MCF 10A (cell line): ENCODE measurements at regions not wholly inside any gene's neighbourhood (a gene's known extent, or its start where the extent isn't known, plus 50 kb on each side); places are given as distances from the start of the nearest gene placed in this dataset.

ENCODE experiments used
- BruUV-seq: library from RNA; stranded (reverse); fragments of 400-500 nt; replicated peaks from 2 replicates; lab custom pipeline; 2021; lab: Mats Ljungman, UMichigan
- CTCF ChIA-PET: fragments of 300-600 bp; sonication (Branson Sonifier 250); formaldehyde crosslinking; extraction: SDS; loops from one replicate; lab custom pipeline; 2021; ENCODE audit warnings: antibody characterized with exemption, inconsistent platforms; lab: Yijun Ruan, JAX
- POLR2A ChIA-PET: fragments of 300-600, 350-650 bp; sonication (Branson Sonifier 250); formaldehyde crosslinking; extraction: SDS; loops from one replicate; lab custom pipeline; 2020; ENCODE audit warnings: antibody characterized with exemption, inconsistent platforms; lab: Yijun Ruan, JAX
- DNase-seq: peaks from one replicate; pipeline ENCODE4 v3.0.0-alpha.2; 2018; ENCODE audit not compliant: unreplicated experiment
- H3K27ac Mint-ChIP-seq: one replicate; pipeline ENCODE4 v1.8.0; 2022; ENCODE audit warnings: mild to moderate bottlenecking, low read depth, mixed read lengths; ENCODE audit not compliant: unreplicated experiment
- H3K27me3 Mint-ChIP-seq: one replicate; pipeline ENCODE4 v1.8.0; 2022; ENCODE audit warnings: mixed read lengths; ENCODE audit not compliant: insufficient read depth, unreplicated experiment
- H3K36me3 Mint-ChIP-seq: one replicate; pipeline ENCODE4 v1.8.0; 2022; ENCODE audit warnings: mild to moderate bottlenecking, moderate library complexity, mixed read lengths; ENCODE audit not compliant: insufficient read depth, unreplicated experiment
- H3K4me1 Mint-ChIP-seq: one replicate; pipeline ENCODE4 v1.8.0; 2022; ENCODE audit warnings: mixed read lengths; ENCODE audit not compliant: insufficient read depth, unreplicated experiment
- H3K4me3 Mint-ChIP-seq: one replicate; pipeline ENCODE4 v1.8.0; 2022; ENCODE audit warnings: mild to moderate bottlenecking, moderate library complexity, mixed read lengths; ENCODE audit not compliant: unreplicated experiment
- H3K9me3 Mint-ChIP-seq: one replicate; pipeline ENCODE4 v1.8.0; 2022; ENCODE audit warnings: mixed read lengths; ENCODE audit not compliant: unreplicated experiment
- intact Hi-C: fragments of 100-400 bp; cut with micrococcal nuclease; formaldehyde crosslinking; loops from 2 replicates; pipeline ENCODE4 v1.14.1; 2022
- TF ChIP-seq, protein P1 (sequence below): fragments of 200-600 bp; IDR thresholded peaks from one replicate; pipeline ENCODE4 v1.8.0; 2022; ENCODE audit warnings: antibody characterized with exemption, mild to moderate bottlenecking; ENCODE audit not compliant: unreplicated experiment

DNA sequence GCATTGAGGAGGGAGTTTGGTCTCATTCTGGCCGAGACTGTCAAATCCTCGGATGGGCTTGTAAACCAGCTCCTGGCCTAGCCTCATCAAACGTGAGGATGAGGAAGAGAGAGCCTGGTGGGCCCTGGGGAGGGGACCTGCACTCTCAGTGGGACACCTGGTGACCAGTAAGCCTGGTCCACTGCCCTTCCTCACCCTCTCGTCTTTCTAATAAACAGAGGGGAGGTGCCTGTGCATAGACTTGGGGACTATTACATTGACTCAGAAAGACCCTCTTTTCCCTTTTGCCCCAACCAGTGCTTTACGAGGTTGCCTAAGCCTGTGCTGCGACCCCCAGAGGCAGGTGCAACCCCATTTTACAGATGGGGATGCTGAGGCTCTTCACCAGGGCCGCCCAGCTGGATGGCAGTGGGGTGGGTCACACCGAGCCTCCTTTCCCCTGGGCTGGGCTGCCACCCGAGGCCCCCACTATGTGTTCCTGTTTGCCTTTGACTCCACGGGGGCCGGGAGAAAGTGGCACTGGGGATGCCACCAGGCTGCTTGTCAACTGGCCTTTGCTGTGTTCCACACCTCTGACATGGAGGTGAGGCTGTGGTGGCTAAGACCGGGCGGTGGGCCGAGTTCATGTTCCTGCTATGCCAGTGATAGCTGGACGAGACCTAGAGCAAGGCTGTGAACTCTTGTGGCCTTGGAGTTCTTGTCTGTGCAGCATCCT lies 85.9 kb downstream of the GLI2 start:
- Mint-ChIP-seq H3K9me3 (no peaks in the 10 kb centered on the region), H3K36me3 (no peaks in the 10 kb centered on the region), H3K4me1 (peaks cover 6% of the 10 kb centered on the region), H3K27ac (no peak overlapping the region), H3K4me3 (no peak overlapping the region), H3K27me3 (peaks cover under 1% of the 10 kb centered on the region)
- no peak for DNase-seq
- TF ChIP-seq, protein P1, sequence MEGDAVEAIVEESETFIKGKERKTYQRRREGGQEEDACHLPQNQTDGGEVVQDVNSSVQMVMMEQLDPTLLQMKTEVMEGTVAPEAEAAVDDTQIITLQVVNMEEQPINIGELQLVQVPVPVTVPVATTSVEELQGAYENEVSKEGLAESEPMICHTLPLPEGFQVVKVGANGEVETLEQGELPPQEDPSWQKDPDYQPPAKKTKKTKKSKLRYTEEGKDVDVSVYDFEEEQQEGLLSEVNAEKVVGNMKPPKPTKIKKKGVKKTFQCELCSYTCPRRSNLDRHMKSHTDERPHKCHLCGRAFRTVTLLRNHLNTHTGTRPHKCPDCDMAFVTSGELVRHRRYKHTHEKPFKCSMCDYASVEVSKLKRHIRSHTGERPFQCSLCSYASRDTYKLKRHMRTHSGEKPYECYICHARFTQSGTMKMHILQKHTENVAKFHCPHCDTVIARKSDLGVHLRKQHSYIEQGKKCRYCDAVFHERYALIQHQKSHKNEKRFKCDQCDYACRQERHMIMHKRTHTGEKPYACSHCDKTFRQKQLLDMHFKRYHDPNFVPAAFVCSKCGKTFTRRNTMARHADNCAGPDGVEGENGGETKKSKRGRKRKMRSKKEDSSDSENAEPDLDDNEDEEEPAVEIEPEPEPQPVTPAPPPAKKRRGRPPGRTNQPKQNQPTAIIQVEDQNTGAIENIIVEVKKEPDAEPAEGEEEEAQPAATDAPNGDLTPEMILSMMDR = no peak
- CTCF ChIA-PET = no interaction called here
- POLR2A ChIA-PET = interaction anchor here (0.6 kb wide), 1 partner anchor 838 kb away, joined by 3 read pairs; no protein-coding TSS in a partner anchor
- intact Hi-C loops = no loop called here
- BruUV-seq = no TSS peak

DNA sequence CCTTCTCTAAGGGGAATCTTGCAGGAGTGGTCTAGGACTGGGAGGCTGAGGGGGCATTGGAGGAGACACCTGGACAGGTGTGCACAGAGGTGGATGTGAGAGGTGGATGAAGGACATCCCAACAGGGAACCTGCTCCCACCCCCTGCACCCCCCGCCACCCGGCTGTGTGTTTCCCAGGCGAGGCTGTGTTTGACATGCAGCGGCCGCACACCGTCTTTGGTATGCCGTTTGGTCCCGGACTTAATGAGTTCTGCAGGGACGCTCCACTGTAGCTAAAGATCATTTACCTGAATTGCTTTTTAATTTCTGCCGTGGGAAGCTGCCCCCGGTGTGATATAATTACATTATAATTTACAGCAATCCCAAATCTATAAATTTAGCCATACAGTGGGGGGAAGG lies 87.3 kb downstream of the GLI2 start:
- CTCF ChIA-PET = interaction anchor here (1.3 kb wide), 1 partner anchor 21 kb away, joined by 3 read pairs; no protein-coding TSS in a partner anchor
- BruUV-seq = no TSS peak

DNA sequence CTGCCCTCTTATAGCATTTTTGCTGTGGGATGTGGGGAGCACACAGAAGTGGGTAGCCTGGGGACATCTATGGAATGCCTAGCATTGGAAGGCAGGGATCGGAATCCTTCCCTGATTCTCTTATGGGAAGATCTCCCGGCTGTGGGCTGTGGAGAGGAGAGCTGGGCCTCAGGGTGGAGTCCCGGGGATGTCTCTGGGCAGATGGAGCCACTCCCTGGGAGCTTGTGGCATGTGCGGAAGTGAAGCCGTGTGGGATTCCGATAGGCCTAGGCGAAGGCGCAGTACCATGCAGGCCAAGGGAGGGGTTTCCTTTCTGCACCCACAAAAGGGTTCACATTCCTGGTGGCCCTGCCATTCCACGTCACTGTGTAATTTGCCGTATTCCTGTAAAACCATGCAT lies 87.9 kb downstream of the GLI2 start:
- BruUV-seq = no TSS peak
- ChIA-PET CTCF (interaction anchor here (1.3 to 1.6 kb wide), 2 partner anchors 10 to 20 kb away, joined by 3 to 6 read pairs; no protein-coding TSS in a partner anchor), POLR2A (no interaction called here)
- TF ChIP-seq, protein P1 = no peak
- H3K4me3 Mint-ChIP-seq = no peak overlapping the region
- H3K9me3 Mint-ChIP-seq = no peaks in the 10 kb centered on the region
- no peak overlapping the region for H3K27ac Mint-ChIP-seq
- H3K36me3 Mint-ChIP-seq = no peaks in the 10 kb centered on the region
- intact Hi-C loops = no loop called here
- DNase-seq = no peak
- peaks cover 17% of the 10 kb centered on the region for H3K27me3 Mint-ChIP-seq
- peaks cover 2% of the 10 kb centered on the region for H3K4me1 Mint-ChIP-seq

More for the DNA sequence above, 87.3 kb downstream of the GLI2 start:
- no peaks in the 10 kb centered on the region for H3K36me3 Mint-ChIP-seq
- no peak overlapping the region for H3K4me3 Mint-ChIP-seq
- H3K4me1 Mint-ChIP-seq = peaks cover 6% of the 10 kb centered on the region
- H3K9me3 Mint-ChIP-seq = no peaks in the 10 kb centered on the region
- TF ChIP-seq, protein P1 = no peak
- peaks cover 14% of the 10 kb centered on the region for H3K27me3 Mint-ChIP-seq
- intact Hi-C loops = no loop called here
- POLR2A ChIA-PET = no interaction called here
- no peak for DNase-seq
- H3K27ac Mint-ChIP-seq = no peak overlapping the region

DNA sequence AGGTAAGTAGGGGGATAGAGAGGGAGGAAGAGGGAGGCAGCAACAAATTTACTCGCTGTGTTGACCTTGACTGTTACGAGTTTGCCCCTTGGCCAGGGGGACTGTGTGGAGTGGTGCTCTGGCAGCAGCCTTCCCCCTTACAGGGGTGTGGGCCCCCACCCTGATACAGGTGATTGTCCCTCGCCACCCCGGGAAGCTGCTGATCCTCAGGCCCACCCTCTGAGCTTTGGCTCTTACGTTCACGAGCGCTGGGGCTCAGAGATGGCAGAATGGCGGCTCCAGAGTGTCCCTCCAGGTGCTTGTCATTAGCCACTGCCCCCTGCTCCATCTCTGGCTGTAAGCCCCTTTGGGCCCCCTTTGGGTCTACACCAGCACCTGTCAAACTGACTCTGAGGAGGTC lies 88.6 kb downstream of the GLI2 start:
- DNase-seq = no peak
- POLR2A ChIA-PET = no interaction called here
- H3K9me3 Mint-ChIP-seq = no peaks in the 10 kb centered on the region
- no peak overlapping the region for H3K27ac Mint-ChIP-seq
- H3K4me1 Mint-ChIP-seq = no peaks in the 10 kb centered on the region
- peaks cover 17% of the 10 kb centered on the region for H3K27me3 Mint-ChIP-seq
- TF ChIP-seq, protein P1 = no peak
- no peaks in the 10 kb centered on the region for H3K36me3 Mint-ChIP-seq
- CTCF ChIA-PET = interaction anchor here (1.6 kb wide), 1 partner anchor 9 kb away, joined by 6 read pairs; no protein-coding TSS in a partner anchor
- intact Hi-C loops = no loop called here
- no peak overlapping the region for H3K4me3 Mint-ChIP-seq
- BruUV-seq = no TSS peak
